T-helper 17 cell (primary cell): ENCODE measurements at regions not wholly inside any gene's neighbourhood (a gene's known extent, or its start where the extent isn't known, plus 50 kb on each side); places are given as distances from the start of the nearest gene placed in this dataset.

ENCODE experiments used
- ATAC-seq: fragments of 150-1000 bp; cut with Tn5 transposase; 2 replicates; pipeline ENCODE4 v1.10.0; 2021; ENCODE audit warnings: mild to moderate bottlenecking, moderate library complexity
- DNase-seq, 3 donors: peaks; one replicate each; pipeline versions ENCODE4 v3.0.0 to v3.0.0-alpha.2; 2020 to 2021
- H3K9me3 ChIP-seq: one replicate; pipeline ENCODE4 v1.7.0; 2013; ENCODE audit warnings: low read length, mild to moderate bottlenecking; ENCODE audit not compliant: control insufficient read depth, poor library complexity, severe bottlenecking
- H3K27ac Mint-ChIP-seq: one replicate; pipeline ENCODE4 v1.8.0; 2022; ENCODE audit warnings: mild to moderate bottlenecking, moderate library complexity, mixed read lengths
- H3K27me3 Mint-ChIP-seq: one replicate; pipeline ENCODE4 v1.8.0; 2022; ENCODE audit warnings: mixed read lengths
- H3K36me3 Mint-ChIP-seq: one replicate; pipeline ENCODE4 v1.8.0; 2022; ENCODE audit warnings: low read depth, mixed read lengths
- H3K4me1 Mint-ChIP-seq: one replicate; pipeline ENCODE4 v1.8.0; 2022; ENCODE audit warnings: mild to moderate bottlenecking, mixed read lengths
- H3K4me3 Mint-ChIP-seq: one replicate; pipeline ENCODE4 v1.8.0; 2022; ENCODE audit warnings: mild to moderate bottlenecking, moderate library complexity, mixed read lengths

DNA sequence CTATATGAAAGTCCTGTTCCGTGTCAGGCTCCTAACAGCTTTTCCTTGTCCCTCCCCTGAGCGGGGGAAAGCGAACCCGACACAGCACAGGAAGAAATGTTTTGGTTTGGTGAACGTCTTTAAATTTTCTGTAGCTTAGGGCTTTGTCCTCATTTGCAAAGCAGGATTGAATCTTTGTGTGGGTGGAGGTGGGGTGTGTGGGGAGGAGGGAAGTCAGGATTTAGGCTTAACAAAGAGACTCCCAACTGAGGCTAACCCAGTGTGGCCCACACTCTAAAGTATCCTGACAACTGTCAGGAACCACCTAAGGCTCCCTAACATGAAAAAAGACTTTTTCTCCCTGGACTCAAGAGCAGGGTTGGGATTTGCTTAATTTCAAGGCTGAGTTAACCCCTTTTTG lies 376.2 kb upstream of the C1orf174 start:
- Mint-ChIP-seq H3K4me1 (no peaks in the 10 kb centered on the region), H3K27me3 (peaks cover 27% of the 10 kb centered on the region), H3K4me3 (no peak overlapping the region)

DNA sequence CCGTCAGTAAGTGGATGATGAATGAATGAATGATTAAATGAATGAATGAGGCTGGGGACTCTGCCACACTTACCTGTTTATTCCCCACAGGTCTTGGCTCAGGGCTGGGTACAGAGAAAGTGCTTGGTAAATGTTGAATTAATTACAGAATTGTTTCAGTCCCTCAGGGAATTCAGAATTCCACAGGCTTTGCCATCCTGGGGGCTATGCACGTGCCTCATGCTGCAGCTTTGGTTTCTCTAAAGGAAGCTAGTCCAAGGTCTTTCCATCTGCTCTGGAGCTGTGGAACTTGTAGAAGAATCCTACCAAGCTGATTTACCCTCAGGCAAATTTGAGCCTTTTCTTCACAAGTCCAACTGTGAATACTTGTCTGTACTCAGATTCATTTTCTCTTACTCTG lies 376.8 kb upstream of the AJAP1 start:
- ATAC-seq, result no peak
- Mint-ChIP-seq H3K27me3 (peaks cover 16% of the 10 kb centered on the region), H3K27ac (no peak overlapping the region), H3K36me3 (peaks cover 3% of the 10 kb centered on the region), H3K4me1 (no peaks in the 10 kb centered on the region), H3K4me3 (no peak overlapping the region)
- peaks cover 3% of the 10 kb centered on the region for H3K9me3 ChIP-seq
- DNase-seq, result no peak

More for the DNA sequence above, 376.2 kb upstream of the C1orf174 start:
- no peak overlapping the region for H3K27ac Mint-ChIP-seq
- H3K36me3 Mint-ChIP-seq, result peaks cover 3% of the 10 kb centered on the region
- DNase-seq, result no peak
- peaks cover 3% of the 10 kb centered on the region for H3K9me3 ChIP-seq
- ATAC-seq, result no peak

DNA sequence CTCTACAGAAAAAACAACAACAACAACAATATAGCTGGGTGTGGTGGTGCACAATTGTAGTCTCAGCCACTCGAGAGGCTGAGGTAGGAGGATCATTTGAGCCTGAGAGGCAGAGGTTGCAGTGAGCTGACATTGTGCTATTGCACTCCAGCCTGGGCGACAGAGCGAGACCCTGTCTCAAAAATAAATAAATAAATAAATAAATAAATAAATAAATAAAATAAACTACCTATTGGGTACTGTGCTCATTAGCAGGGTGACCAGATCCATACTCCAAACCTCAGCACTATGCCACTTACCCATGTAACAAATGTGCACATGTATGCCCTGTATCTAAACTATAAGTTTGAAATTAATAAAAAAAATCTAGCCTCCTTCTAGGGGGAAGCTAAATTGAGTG lies 369.4 kb upstream of the AJAP1 start:
- H3K27me3 Mint-ChIP-seq, result peaks cover 15% of the 10 kb centered on the region
- H3K36me3 Mint-ChIP-seq, result no peaks in the 10 kb centered on the region
- no peak overlapping the region for H3K4me3 Mint-ChIP-seq
- ATAC-seq (no peak), DNase-seq (no peak)
- no peaks in the 10 kb centered on the region for H3K9me3 ChIP-seq
- no peak overlapping the region for H3K27ac Mint-ChIP-seq
- no peaks in the 10 kb centered on the region for H3K4me1 Mint-ChIP-seq

DNA sequence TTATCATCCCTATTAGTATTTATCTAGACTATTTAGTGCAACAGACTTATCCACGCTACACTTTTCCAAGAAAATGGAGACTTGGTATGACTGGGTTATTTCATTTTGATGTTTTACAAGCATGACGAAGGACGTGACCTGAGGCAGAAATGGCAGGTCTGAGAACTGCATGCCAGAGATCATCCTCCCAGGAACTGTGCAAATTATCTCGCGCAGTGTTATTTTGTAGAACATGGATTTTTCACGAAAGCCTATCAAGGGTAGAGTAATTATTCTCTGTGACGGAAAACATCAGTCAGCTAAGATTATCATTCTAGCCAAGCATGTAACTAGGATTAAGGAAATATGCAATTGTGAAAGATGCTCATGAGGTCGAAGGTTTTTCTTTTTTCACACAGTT lies 361.5 kb upstream of the AJAP1 start:
- Mint-ChIP-seq H3K36me3 (no peaks in the 10 kb centered on the region), H3K4me1 (no peaks in the 10 kb centered on the region), H3K27ac (no peak overlapping the region), H3K27me3 (peaks cover 13% of the 10 kb centered on the region), H3K4me3 (no peak overlapping the region)
- no peak for DNase-seq
- ATAC-seq, result no peak
- peaks cover 2% of the 10 kb centered on the region for H3K9me3 ChIP-seq

DNA sequence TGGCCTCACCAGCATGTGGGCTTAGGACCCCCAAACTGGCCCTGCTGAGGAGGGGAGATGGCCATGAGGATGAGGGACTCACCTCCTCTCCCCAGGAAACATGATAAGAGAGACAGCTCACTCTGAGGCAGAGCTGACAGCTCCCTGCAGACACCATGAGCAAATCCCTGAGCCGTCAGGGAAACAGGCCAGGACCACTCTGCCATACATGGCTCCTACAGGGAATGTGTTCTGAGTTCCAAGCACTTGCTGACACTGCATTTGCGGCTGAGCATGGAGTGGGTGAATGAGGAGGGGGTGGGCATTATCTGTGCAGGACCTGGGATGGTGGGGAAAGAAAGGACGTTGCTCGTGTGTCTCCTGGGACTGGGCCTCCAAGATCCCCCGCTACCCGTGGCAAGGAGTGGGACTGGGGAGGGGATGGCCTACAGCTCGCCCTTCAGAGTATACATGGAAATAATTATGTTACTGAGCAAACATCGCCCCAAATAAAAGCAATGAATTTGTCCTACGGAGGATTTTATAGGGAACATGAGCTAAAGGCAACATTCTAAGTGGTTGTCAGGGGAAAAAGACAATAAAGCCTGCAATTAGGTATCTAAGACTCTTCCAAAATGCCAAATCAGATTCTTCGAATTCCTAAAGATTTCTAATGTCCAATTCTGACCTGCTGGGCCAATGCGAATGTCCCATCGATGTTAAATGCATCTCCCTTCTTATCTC lies 355.9 kb upstream of the AJAP1 start:
- no peaks in the 10 kb centered on the region for H3K36me3 Mint-ChIP-seq
- no peaks in the 10 kb centered on the region for H3K4me1 Mint-ChIP-seq

DNA sequence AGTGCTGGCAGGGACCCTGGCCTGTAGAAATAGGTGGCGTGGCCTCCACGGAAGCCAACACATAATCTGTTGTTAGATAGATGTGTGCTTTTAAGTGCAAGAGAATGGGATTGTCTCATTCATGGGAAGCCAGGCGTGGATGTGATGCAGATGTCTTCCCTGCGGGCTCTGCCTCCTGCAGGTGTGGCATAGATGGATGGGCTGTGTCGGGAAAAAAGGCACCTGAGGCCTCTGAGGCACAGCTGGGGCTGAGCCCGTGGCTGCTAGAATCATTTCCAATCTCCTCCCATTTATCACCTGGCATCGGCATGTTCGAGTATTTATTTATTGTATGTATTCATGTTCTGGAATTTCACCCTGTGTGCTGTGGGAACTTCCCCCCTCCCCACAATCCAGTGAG lies 353.4 kb upstream of the AJAP1 start:
- H3K27me3 Mint-ChIP-seq, result no peaks in the 10 kb centered on the region
- ATAC-seq (no peak), DNase-seq (no peak)
- no peaks in the 10 kb centered on the region for H3K36me3 Mint-ChIP-seq
- H3K4me3 Mint-ChIP-seq, result no peak overlapping the region
- H3K4me1 Mint-ChIP-seq, result no peaks in the 10 kb centered on the region
- no peaks in the 10 kb centered on the region for H3K9me3 ChIP-seq
- H3K27ac Mint-ChIP-seq, result no peak overlapping the region

More for the DNA sequence above, 355.9 kb upstream of the AJAP1 start:
- DNase-seq, result no peak
- no peaks in the 10 kb centered on the region for H3K9me3 ChIP-seq
- Mint-ChIP-seq H3K27ac (no peak overlapping the region), H3K4me3 (no peak overlapping the region), H3K27me3 (no peaks in the 10 kb centered on the region)
- no peak for ATAC-seq

DNA sequence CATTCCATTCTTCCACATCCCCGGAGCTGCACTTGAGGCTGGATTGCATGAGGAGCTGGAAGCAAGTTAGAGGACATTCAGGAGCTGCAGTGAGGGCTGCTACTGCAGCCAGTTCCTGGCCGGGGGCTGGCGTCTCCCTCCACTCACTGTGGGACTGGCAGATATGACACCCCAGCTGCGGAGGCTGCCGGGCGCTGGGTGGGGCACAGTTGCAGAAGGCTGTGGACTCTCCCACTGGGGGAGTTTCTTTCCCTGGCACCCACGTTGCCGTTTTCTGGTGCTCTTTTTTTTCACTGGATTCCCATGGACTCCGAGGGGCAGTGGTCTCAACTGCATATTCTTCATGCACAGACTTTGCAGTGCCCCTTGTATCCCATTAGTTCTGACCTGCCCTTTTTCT lies 351.1 kb upstream of the AJAP1 start:
- H3K9me3 ChIP-seq, result no peaks in the 10 kb centered on the region
- Mint-ChIP-seq H3K4me3 (no peak overlapping the region), H3K27me3 (peaks cover 10% of the 10 kb centered on the region), H3K36me3 (no peaks in the 10 kb centered on the region), H3K27ac (no peak overlapping the region), H3K4me1 (no peaks in the 10 kb centered on the region)
- no peak for ATAC-seq
- no peak for DNase-seq

DNA sequence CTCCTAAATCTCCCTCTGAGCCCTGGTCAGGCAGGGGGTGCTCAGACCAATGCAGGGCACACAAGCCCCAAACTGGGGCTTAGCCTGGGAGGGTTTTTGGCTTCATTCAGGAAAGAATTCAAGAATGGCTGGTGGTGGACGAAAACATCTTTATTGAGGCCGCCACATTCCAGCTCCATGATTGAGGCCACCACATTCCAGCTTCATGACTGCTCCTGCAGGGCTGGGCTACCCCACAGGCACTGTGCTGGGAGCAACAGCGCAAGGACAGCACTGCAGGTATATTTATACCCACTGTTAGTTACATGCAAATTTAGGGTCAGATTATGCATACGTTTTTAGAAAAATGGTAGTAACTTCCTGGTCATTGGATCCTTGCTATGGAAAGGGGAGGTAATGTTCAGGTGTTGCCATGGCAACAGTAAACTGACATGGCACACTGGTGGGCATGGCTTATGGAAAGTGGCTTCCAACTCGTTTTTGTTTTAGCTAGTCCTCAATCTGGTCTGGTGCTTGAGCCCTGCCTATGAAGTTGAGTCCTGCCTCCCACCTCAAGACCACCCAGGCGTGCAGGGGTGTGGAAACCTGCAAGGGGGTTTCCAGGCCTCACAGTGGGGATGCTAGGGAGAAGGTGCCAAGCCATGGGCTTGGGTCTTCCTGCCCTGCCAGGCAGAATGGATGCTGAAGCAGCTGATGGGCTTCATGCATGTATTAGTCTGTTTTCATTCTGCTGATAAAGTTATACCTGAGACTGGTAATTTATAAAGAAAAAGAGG lies 348.7 kb upstream of the AJAP1 start:
- no peak for DNase-seq
- no peaks in the 10 kb centered on the region for H3K36me3 Mint-ChIP-seq
- no peak overlapping the region for H3K4me3 Mint-ChIP-seq
- H3K27me3 Mint-ChIP-seq, result peaks cover 15% of the 10 kb centered on the region
- no peaks in the 10 kb centered on the region for H3K4me1 Mint-ChIP-seq
- no peaks in the 10 kb centered on the region for H3K9me3 ChIP-seq
- no peak for ATAC-seq
- no peak overlapping the region for H3K27ac Mint-ChIP-seq

DNA sequence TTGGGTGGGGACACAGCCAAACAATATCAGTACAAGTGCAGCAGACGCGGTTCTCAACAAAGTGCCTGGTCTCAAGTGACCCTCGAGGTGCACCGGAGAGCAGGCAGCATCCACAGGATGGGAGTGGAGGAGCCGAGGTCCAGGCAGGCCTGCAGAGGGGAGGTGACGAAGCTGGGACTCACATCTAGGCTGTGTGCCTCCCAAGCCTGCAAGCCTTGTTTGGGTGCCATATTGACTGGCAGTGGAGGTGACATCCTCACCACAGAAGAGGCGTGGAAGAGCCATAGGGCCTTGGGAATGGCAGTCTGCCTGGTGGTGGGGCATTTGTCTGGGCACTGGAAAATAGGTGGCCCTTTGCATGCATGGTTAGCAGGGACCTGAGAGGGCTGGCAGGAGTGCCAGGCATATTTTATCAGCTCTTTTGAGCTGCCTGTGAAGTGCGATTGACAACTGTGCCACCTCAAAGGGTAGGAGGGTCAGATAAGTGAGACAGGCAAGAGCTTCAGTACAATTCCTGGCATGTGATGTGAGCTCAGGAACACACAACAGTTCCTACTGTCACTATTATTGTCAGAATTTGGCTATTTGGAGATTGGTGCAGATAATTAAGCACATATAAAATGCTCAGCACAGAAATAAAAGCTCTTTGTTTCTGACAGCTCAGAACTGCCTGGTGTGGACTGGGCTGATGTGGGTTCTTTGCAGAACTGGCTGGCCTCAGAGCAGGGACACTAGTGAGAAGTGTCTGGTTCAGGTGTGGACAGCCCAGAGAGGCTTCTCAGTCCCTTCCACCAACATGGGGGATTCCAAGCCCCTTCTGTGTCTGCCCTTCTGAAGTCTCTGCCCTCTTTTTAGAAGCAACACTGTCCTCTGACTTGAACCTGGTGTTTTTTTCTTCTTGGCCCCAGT lies 347.6 kb upstream of the AJAP1 start:
- Mint-ChIP-seq H3K27me3 (peaks cover 15% of the 10 kb centered on the region), H3K27ac (no peak overlapping the region), H3K4me3 (no peak overlapping the region), H3K4me1 (no peaks in the 10 kb centered on the region), H3K36me3 (no peaks in the 10 kb centered on the region)
- H3K9me3 ChIP-seq, result no peaks in the 10 kb centered on the region
- ATAC-seq (no peak), DNase-seq (no peak)

DNA sequence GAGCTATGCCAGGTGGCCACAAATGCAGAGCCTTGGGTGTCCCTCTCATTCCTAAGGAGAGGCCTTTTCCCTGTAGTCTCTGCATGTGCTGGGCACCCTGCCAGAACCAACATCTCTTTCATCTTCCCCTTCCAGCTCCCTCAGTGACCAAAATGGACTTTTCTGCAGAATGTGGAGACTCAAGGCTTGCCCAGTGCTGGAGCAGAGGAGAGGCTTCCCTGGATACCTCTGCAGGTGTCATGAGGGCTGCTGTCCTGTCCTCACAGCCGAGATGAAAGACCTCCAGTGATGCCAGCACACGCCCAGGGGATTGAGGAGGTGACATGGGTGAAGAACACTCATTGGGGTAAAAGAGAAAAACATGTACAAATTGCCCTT lies 347.0 kb upstream of the AJAP1 start:
- Mint-ChIP-seq H3K27ac (no peak overlapping the region), H3K4me3 (no peak overlapping the region), H3K4me1 (no peaks in the 10 kb centered on the region), H3K27me3 (peaks cover 15% of the 10 kb centered on the region), H3K36me3 (no peaks in the 10 kb centered on the region)
- no peaks in the 10 kb centered on the region for H3K9me3 ChIP-seq
- no peak for ATAC-seq
- DNase-seq, result no peak

DNA sequence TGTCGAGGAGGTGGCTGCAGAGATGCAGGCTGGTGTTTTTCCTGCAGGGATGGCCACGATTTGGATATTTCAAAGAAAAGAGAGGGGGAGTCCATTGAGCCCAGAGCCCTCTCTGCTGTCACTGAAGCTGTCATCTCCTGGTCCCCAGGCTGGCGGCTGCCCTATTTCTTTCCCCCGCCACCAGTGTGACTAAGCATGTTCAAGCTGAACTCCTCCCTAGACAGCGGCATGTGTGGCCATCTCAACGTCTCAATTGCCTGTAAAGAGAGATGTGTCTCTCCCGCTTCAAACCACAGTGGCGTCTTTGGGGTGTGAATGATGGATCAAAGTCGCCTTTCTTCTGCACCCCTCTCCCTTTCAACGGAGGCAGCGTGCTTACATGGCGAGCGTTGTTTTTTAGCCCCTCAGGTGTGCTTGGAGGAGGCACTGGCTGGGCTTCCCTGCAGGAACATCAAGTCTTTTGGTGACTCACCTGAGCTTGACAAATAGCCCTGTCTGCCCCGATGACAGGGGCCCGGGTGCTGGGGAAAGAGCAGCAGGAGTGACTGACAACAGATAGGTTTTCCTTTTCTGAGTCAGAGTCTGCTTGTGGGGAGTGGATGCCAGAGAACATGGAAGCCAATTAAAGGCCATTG lies 346.4 kb upstream of the AJAP1 start:
- Mint-ChIP-seq H3K27me3 (peaks cover 15% of the 10 kb centered on the region), H3K27ac (no peak overlapping the region), H3K4me1 (no peaks in the 10 kb centered on the region), H3K4me3 (no peak overlapping the region), H3K36me3 (no peaks in the 10 kb centered on the region)
- no peaks in the 10 kb centered on the region for H3K9me3 ChIP-seq
- DNase-seq (no peak), ATAC-seq (no peak)

DNA sequence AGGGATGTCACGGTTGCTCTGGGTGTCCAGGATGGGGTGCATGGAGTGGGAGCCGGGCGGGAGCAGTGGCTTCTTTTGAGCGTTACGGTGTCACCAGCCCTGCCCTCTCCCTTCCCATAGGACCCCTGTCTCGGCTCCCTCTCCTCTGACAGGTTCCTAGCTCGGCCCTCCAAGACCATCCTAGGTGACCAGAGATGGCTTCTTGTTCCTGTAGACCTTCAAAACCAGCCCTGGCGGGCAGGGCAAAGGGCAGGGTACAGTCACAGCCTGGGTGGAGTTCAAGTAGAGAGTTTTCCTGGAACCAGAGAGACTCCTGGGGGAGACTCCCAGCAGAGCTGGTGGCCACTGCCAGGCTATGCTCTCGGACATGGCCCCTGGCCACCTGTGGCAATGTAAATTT lies 345.6 kb upstream of the AJAP1 start:
- Mint-ChIP-seq H3K27me3 (peaks cover 15% of the 10 kb centered on the region), H3K27ac (no peak overlapping the region), H3K4me3 (no peak overlapping the region), H3K4me1 (no peaks in the 10 kb centered on the region), H3K36me3 (no peaks in the 10 kb centered on the region)
- ATAC-seq, result no peak
- no peak for DNase-seq
- no peaks in the 10 kb centered on the region for H3K9me3 ChIP-seq
